ENCODE measurements at regions not wholly inside any gene's neighbourhood (a gene's known extent, or its start where the extent isn't known, plus 50 kb on each side); places are given as distances from the start of the nearest gene placed in this dataset.

DNA sequence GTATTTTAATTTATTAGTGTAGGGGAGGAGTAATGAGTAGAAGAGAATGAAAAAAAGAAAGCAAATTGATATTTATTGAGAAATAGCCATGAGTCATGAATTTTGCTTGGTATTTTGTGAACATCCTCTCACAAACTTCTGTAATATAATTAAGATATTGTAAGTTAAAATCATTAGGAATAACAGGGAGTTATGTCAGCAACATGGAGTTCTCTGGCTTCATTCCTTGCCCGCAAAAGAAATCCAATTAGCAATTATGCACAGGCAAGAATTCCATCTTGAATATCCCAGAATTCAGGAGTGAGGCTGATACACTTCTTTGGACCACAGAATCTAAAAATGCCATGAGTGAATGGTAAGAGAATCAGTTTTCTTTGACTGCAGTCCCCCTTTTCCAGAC, 94.3 kb upstream of the PTHLH start:
- no peak overlapping the region for H2BK5ac ChIP-seq (ENCODE audit: low read length)
- H2BK15ac ChIP-seq (ENCODE audit: low read length), result no peak overlapping the region
- no peak overlapping the region for H3K4ac ChIP-seq (ENCODE audit: low read length)

DNA sequence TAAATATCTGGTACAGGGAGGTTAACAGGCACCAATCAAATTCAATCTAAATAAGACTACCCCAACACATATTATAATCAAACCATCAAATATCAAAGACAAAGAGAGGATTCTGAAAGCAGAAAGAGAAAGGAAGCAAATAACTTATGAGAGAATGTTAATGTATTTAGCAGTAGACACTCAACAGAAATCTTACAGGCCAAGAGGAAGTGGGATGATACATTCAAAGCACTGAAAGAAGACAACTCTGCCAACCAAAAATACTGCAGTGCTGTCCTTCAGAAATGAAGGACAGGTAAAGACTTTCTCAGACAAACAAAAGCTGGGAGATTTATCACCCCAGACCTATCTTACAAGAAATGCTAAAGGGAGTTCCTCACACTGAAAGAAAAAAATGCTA, 95.9 kb upstream of the PTHLH start:
- Histone ChIP-seq H3K36me3 (replicated peaks in 1 of 2; ENCODE audit: control insufficient read depth in 2 of 2, insufficient read depth in 2 of 2, low read length in 2 of 2) (no peaks in the 10 kb centered on the region), H3K9ac (ENCODE audit: low read depth, low read length, poor library complexity) (no peak overlapping the region), H3K18ac (ENCODE audit: low read length) (no peak overlapping the region), H3K9me3 (replicated peaks in 1 of 2; ENCODE audit: control insufficient read depth in 2 of 2, insufficient read depth in 1 of 2, low read depth in 1 of 2, low read length in 2 of 2) (peaks cover 0 to 1% of the 10 kb centered on the region in 2 donors), H2BK5ac (ENCODE audit: low read length) (no peak overlapping the region), H2BK15ac (ENCODE audit: low read length) (no peak overlapping the region), H3K4me2 (ENCODE audit: insufficient read depth, low read length, poor library complexity, severe bottlenecking) (no peak overlapping the region), H3K4me1 (ENCODE audit: control insufficient read depth in 2 of 2, insufficient read depth in 1 of 2, low read depth in 1 of 2, low read length in 2 of 2) (no peaks in the 10 kb centered on the region), H3K4ac (ENCODE audit: low read length) (no peak overlapping the region), H3K4me3 (ENCODE audit: low read length in 2 of 2) (no peak overlapping the region), H3K27me3 (ENCODE audit: control insufficient read depth in 3 of 3, insufficient read depth in 3 of 3, low read depth in 1 of 3, low read length in 3 of 3) (no peaks in the 10 kb centered on the region), H3K14ac (ENCODE audit: low read length) (no peak overlapping the region), H3K27ac (replicated peaks; ENCODE audit: low read length) (no peak overlapping the region), H2AK5ac (ENCODE audit: low read depth, low read length) (no peak overlapping the region), H3K23ac (ENCODE audit: low read depth, low read length, poor library complexity) (no peak overlapping the region), H2BK12ac (ENCODE audit: low read length) (no peak overlapping the region), H4K8ac (ENCODE audit: low read depth, low read length) (no peak overlapping the region), H3K79me1 (ENCODE audit: low read depth, low read length) (no peaks in the 10 kb centered on the region), H2AFZ (ENCODE audit: low read length) (no peak overlapping the region), H4K91ac (ENCODE audit: low read depth, low read length, poor library complexity) (no peak overlapping the region), H2BK120ac (ENCODE audit: low read depth, low read length) (no peak overlapping the region)
- DNase-seq (ENCODE audit: low spot score), result no peak

More for the DNA sequence above, 94.3 kb upstream of the PTHLH start:
- H4K8ac ChIP-seq (ENCODE audit: low read depth, low read length), result no peak overlapping the region
- no CpG with 5 or more reads among the region's 1 CpG for WGBS, 2 donors (ENCODE audit: extremely low coverage in 2 of 2, insufficient read length in 2 of 2, insufficient replicate concordance in 1 of 2)
- H3K18ac ChIP-seq (ENCODE audit: low read length), result no peak overlapping the region
- no peaks in the 10 kb centered on the region for H3K36me3 ChIP-seq (replicated peaks in 1 of 2; ENCODE audit: control insufficient read depth in 2 of 2, insufficient read depth in 2 of 2, low read length in 2 of 2)
- H3K14ac ChIP-seq (ENCODE audit: low read length), result no peak overlapping the region
- H4K91ac ChIP-seq (ENCODE audit: low read depth, low read length, poor library complexity), result no peak overlapping the region
- H2BK120ac ChIP-seq (ENCODE audit: low read depth, low read length), result no peak overlapping the region
- no peak overlapping the region for H3K23ac ChIP-seq (ENCODE audit: low read depth, low read length, poor library complexity)
- no peak overlapping the region for H3K4me2 ChIP-seq (ENCODE audit: insufficient read depth, low read length, poor library complexity, severe bottlenecking)
- H2AFZ ChIP-seq (ENCODE audit: low read length), result no peak overlapping the region
- H3K27me3 ChIP-seq (ENCODE audit: control insufficient read depth in 3 of 3, insufficient read depth in 3 of 3, low read depth in 1 of 3, low read length in 3 of 3), result no peaks in the 10 kb centered on the region
- H3K79me1 ChIP-seq (ENCODE audit: low read depth, low read length), result no peaks in the 10 kb centered on the region
- no peak overlapping the region for H3K4me3 ChIP-seq (ENCODE audit: low read length in 2 of 2)
- H3K4me1 ChIP-seq (ENCODE audit: control insufficient read depth in 2 of 2, insufficient read depth in 1 of 2, low read depth in 1 of 2, low read length in 2 of 2), result no peaks in the 10 kb centered on the region
- DNase-seq (ENCODE audit: low spot score), result no peak
- no peaks in the 10 kb centered on the region for H3K9me3 ChIP-seq (replicated peaks in 1 of 2; ENCODE audit: control insufficient read depth in 2 of 2, insufficient read depth in 1 of 2, low read depth in 1 of 2, low read length in 2 of 2)
- H3K27ac ChIP-seq (replicated peaks; ENCODE audit: low read length), result no peak overlapping the region
- H3K9ac ChIP-seq (ENCODE audit: low read depth, low read length, poor library complexity), result no peak overlapping the region
- H2AK5ac ChIP-seq (ENCODE audit: low read depth, low read length), result no peak overlapping the region
- H2BK12ac ChIP-seq (ENCODE audit: low read length), result no peak overlapping the region

DNA sequence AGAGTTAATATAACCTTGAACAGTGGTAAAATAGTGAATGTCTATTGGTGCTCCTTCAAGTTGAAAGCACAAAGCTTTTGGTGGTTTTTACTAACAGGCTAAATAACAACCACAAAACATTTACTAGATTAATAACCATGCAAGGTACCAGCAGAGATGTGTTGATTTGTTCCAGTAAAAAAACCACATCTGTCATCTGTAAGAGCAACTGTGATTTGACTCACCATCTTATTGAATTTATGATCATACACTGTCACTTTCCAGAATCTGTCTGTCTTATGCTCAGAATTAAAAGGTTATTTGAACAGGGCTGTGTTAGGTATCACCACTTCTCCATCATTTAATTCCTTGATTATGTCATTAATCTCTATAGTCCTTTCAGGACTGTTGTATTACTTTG, 107.0 kb upstream of the PTHLH start:
- no peak overlapping the region for H3K4me2 ChIP-seq (ENCODE audit: insufficient read depth, low read length, poor library complexity, severe bottlenecking)
- H2AFZ ChIP-seq (ENCODE audit: low read length), result no peak overlapping the region

DNA sequence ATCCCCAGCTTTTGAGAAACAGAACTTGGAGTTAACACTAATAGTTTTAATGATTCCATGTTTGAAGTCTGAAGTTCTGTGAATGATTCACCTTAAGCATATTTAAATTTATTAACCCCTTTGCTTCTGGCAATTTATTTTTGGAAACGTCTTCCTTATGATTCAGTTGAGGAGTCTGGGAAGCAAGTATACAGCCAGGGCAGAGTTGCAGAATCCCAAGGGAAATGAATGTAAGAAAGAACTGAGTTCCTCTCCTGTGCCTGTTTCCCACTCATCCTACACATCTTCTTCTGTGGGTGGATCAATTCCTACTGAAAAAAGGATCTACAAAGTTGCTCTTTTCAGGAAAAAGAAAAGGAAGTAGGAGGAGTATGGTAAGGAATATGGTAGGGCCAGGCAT, 108.2 kb upstream of the CCDC91 start:
- Histone ChIP-seq H3K23ac (ENCODE audit: low read depth, low read length, poor library complexity) (no peak overlapping the region), H2BK15ac (ENCODE audit: low read length) (no peak overlapping the region), H3K4me3 (ENCODE audit: low read length in 2 of 2) (no peak overlapping the region), H2BK120ac (ENCODE audit: low read depth, low read length) (no peak overlapping the region), H3K18ac (ENCODE audit: low read length) (no peak overlapping the region), H2BK12ac (ENCODE audit: low read length) (no peak overlapping the region), H3K27me3 (ENCODE audit: control insufficient read depth in 3 of 3, insufficient read depth in 3 of 3, low read depth in 1 of 3, low read length in 3 of 3) (no peaks in the 10 kb centered on the region), H4K91ac (ENCODE audit: low read depth, low read length, poor library complexity) (no peak overlapping the region), H2BK5ac (ENCODE audit: low read length) (no peak overlapping the region), H3K14ac (ENCODE audit: low read length) (no peak overlapping the region), H3K27ac (replicated peaks; ENCODE audit: low read length) (no peak overlapping the region), H3K4ac (ENCODE audit: low read length) (no peak overlapping the region), H3K4me1 (ENCODE audit: control insufficient read depth in 2 of 2, insufficient read depth in 1 of 2, low read depth in 1 of 2, low read length in 2 of 2) (no peaks in the 10 kb centered on the region), H3K9ac (ENCODE audit: low read depth, low read length, poor library complexity) (no peak overlapping the region), H3K36me3 (replicated peaks in 1 of 2; ENCODE audit: control insufficient read depth in 2 of 2, insufficient read depth in 2 of 2, low read length in 2 of 2) (no peaks in the 10 kb centered on the region), H4K8ac (ENCODE audit: low read depth, low read length) (no peak overlapping the region), H3K79me1 (ENCODE audit: low read depth, low read length) (no peaks in the 10 kb centered on the region), H2AFZ (ENCODE audit: low read length) (no peak overlapping the region), H3K9me3 (replicated peaks in 1 of 2; ENCODE audit: control insufficient read depth in 2 of 2, insufficient read depth in 1 of 2, low read depth in 1 of 2, low read length in 2 of 2) (no peaks in the 10 kb centered on the region), H3K4me2 (ENCODE audit: insufficient read depth, low read length, poor library complexity, severe bottlenecking) (no peak overlapping the region), H2AK5ac (ENCODE audit: low read depth, low read length) (no peak overlapping the region)
- no CpG with 5 or more reads among the region's 1 CpG for WGBS, 2 donors (ENCODE audit: extremely low coverage in 2 of 2, insufficient read length in 2 of 2, insufficient replicate concordance in 1 of 2)
- no peak for DNase-seq (ENCODE audit: low spot score)

More for the DNA sequence above, 107.0 kb upstream of the PTHLH start:
- DNase-seq (ENCODE audit: low spot score), result no peak
- H3K79me1 ChIP-seq (ENCODE audit: low read depth, low read length), result no peaks in the 10 kb centered on the region
- no peak overlapping the region for H4K91ac ChIP-seq (ENCODE audit: low read depth, low read length, poor library complexity)
- no peak overlapping the region for H2BK5ac ChIP-seq (ENCODE audit: low read length)
- H2BK12ac ChIP-seq (ENCODE audit: low read length), result no peak overlapping the region
- no peak overlapping the region for H2AK5ac ChIP-seq (ENCODE audit: low read depth, low read length)
- H3K9me3 ChIP-seq (replicated peaks in 1 of 2; ENCODE audit: control insufficient read depth in 2 of 2, insufficient read depth in 1 of 2, low read depth in 1 of 2, low read length in 2 of 2), result no peaks in the 10 kb centered on the region
- no peak overlapping the region for H3K14ac ChIP-seq (ENCODE audit: low read length)
- H3K4ac ChIP-seq (ENCODE audit: low read length), result no peak overlapping the region
- no peak overlapping the region for H3K18ac ChIP-seq (ENCODE audit: low read length)
- no peak overlapping the region for H3K9ac ChIP-seq (ENCODE audit: low read depth, low read length, poor library complexity)
- H3K36me3 ChIP-seq (replicated peaks in 1 of 2; ENCODE audit: control insufficient read depth in 2 of 2, insufficient read depth in 2 of 2, low read length in 2 of 2), result no peaks in the 10 kb centered on the region
- H3K23ac ChIP-seq (ENCODE audit: low read depth, low read length, poor library complexity), result no peak overlapping the region
- H3K27ac ChIP-seq (replicated peaks; ENCODE audit: low read length), result no peak overlapping the region
- H3K4me1 ChIP-seq (ENCODE audit: control insufficient read depth in 2 of 2, insufficient read depth in 1 of 2, low read depth in 1 of 2, low read length in 2 of 2), result no peaks in the 10 kb centered on the region
- H3K4me3 ChIP-seq (ENCODE audit: low read length in 2 of 2), result no peak overlapping the region
- H3K27me3 ChIP-seq (ENCODE audit: control insufficient read depth in 3 of 3, insufficient read depth in 3 of 3, low read depth in 1 of 3, low read length in 3 of 3), result no peaks in the 10 kb centered on the region
- no peak overlapping the region for H4K8ac ChIP-seq (ENCODE audit: low read depth, low read length)
- no peak overlapping the region for H2BK120ac ChIP-seq (ENCODE audit: low read depth, low read length)
- no peak overlapping the region for H2BK15ac ChIP-seq (ENCODE audit: low read length)

Measured in neuronal stem cell (in vitro differentiated cells).